ENCODE measurements at regions not wholly inside any gene's neighbourhood (a gene's known extent, or its start where the extent isn't known, plus 50 kb on each side); places are given as distances from the start of the nearest gene placed in this dataset.

DNA sequence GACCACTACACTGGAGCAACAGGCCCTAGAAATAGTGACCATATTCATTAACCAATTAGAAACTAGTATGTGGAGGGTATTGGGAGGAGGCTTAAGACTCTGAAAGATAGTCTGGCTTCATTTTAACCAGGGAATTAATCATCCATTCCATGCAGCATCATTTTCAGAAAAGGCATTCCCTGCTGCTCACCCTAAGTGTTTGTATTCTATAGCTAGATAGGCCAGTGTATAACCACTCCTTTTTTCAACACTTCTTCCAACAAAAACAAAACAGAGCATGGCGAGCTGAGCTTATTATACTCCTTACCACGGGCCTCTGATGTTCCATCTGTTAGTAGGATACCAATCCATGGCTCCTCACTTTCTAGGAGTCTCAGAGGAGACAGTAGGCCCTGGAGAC, 112.0 kb upstream of the PKDCC start:
- no peak for DNase-seq (ENCODE audit: extremely low read depth in 1 of 2, low read depth in 1 of 2)

DNA sequence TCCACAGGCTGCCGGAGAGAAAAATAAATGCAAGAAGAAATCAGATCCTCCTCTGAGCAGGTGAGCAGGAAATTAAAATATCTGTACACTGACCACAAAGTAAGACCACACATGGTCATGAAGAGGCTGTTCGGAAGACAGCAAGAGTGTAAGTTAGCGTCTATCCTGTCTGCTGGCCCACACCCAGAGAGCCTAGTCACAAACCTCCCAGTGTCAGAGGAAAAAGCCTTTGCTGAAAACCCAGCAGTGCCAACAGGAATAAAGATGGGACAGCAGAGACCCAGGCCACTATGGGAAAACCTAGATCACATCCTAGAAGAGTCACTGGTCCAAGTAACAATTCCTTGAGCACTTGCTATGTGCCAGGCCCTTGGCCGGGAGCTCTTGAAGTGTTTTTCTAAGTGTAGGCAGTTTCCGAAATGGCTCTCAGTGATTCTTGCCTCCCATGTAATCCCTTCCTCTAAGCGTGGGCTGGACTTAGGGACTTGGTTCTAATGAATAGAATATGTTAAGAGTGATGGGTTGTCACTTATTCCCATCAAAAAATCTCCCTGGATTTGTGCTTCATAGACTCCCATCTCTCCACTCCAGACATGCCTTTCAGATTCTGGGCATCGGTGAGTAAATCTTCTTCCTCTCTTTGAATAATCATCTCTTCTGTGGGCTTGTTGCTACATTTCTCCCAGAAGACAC, 110.9 kb upstream of the PKDCC start:
- no peak for DNase-seq (ENCODE audit: extremely low read depth in 1 of 2, low read depth in 1 of 2)

DNA sequence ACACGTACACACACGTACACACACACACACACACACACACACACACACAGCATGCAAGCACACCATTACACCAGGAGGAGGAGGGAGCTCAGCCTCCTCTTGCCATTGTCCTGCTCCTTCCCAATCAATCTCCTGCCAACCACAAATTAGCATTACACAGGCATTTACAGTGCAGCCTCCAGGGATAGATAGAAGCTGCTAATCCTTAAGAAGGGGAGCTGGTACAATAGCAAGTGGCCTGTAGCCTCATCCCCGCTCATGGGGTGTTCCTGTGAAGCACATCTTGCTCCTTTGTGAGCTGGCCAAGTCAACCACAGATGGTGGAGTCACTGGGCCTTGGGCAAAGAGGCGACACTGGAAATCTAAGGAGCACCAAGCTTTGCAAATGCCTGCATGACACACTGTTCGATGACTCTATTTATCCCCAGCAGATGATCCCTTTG, 110.3 kb upstream of the PKDCC start:
- DNase-seq (ENCODE audit: extremely low read depth in 1 of 2, low read depth in 1 of 2): no peak

DNA sequence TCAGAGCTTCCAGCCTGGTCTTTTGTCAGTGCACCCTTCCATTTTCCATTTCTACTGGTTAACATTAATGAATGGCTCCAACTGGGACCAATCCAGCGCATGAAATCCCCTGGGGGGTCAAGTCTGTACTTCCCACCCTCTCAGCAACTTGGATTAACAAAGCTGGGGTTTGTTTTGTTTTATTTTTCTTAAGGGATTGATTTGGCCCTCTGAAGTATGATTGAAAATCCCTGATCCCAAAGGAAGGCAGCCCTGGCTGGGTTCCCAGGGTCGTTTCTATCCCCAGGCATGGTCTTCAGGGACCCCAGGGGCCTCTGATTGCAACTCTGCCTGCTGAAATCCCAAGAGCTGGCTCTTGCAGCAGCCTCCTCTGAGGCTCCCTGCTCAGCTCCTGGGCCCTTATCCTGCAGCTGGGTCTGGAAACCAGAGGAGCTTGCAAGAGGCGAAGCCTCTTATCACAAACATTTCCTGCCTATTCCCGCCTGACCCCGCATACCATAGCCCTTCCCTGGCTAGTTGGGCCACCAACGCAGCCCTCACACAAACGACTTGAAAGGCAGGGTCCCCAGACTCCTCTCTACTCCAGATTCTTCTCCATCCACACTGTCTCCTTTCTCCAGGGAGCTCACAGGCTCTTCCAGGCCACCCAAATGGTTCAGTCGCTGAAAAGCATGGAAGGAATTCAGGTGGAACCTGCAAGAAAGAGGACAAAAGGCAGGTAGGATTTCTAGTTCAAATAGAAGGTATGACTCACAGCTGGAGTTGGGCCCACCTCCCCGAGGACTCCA, 109.7 kb upstream of the PKDCC start:
- no peak for DNase-seq (ENCODE audit: extremely low read depth in 1 of 2, low read depth in 1 of 2)

DNA sequence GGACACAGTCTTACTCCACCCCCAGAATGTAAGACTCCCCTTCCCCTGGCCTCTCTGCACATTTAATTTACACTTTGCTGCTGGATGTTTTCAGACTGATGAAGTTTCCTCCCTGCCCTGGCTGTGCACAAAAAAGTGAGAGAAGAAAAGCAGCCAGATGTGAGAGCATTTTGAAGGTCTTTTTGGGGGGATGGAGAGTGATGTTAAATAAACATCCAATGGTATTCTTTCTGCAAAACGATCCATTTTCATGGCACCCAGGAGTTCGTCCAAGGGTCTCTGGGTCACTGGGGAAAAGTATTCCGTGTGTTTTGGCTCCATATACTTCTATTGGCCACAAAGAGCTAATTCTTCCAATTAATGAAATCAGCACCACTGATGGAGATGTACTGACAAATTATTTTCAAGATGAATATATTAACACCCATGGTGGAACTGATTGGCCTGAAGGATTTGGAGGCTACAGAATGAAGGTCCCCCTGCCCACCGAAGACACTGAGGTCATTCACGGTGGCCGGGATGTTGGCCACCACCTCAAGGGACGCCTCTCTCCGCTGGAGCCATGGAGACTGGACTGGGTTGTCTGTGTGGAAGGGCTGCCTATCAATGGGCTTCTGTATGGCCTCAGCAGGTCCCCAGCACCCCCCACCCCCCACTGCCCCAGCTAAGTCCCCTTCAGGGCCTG, 107.6 kb upstream of the PKDCC start:
- no peak for DNase-seq (ENCODE audit: extremely low read depth in 1 of 2, low read depth in 1 of 2)

DNA sequence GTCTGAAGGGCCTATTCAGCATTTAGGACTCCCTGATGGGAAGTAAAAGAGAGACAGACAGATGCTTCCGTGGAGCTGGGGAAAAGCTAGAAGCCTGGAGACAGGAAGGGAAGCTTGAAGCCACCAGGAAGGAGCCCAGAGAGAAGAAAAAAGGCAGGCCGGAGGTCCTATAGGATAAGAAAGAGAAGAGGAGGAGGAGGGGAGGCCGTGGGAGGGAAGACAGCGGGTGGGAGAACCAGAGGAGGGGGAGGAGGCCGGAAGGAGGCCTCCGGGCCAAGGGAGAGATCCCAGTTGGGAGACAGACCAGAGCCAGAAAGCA, 107.1 kb upstream of the PKDCC start:
- no peak for DNase-seq (ENCODE audit: extremely low read depth in 1 of 2, low read depth in 1 of 2)

DNA sequence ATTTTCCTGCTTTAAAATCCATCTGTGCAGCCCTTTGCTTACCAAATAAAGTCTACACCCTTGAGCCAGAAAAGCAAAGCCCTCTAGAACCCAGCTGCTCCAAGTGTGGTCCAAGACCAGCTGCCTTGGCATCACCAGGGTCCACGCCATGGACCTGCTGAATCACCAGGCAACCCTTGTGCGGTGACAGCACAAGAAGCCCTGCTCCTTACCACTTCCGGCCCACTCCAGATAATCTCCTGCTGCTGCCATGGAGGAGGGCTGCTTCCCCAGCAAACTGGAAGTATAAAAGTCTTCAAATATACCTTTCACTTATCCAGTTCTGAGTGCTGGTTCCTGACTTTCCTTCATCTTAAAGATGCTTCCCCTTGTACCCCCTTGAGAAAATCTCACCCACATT, 106.0 kb upstream of the PKDCC start:
- DNase-seq (ENCODE audit: extremely low read depth in 1 of 2, low read depth in 1 of 2): no peak

DNA sequence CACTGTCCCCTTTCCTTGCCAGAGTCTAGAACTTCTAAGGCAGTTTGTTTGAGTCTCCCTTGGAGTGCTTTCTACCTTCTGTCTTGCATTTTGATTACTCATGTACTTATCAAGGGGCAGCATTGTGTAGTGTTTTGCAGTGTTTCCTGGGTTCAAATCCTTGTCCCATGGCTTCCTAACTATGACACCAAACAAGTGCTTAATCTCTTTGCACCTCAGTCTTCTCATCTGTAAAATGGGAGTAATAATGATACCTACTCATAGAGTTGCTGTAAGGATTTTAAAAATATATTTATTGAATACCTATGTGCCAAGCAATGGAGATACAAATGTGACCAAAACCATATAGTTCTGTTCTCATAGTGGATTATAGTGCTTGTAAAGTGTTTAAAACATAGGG, 105.5 kb upstream of the PKDCC start:
- DNase-seq (ENCODE audit: extremely low read depth in 1 of 2, low read depth in 1 of 2): no peak

DNA sequence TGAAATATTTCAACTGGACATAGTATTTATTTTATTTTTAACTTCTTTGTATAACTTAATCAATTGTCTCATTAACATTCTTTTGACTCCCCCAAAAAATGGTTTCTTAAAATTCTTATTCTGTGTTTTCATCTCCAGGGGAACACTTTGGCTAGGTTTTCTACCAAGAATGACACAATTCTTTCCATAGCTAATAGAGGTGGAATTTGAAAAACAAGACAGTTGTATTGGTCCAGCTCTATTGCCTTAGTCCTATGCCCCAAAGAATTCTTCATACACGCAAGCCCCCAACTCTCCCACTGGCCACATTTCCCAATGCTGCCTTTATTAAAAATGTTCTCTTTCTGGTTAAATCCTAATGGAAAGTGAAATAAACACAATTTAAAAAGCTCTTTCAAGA, 104.7 kb upstream of the PKDCC start:
- DNase-seq (ENCODE audit: extremely low read depth in 1 of 2, low read depth in 1 of 2): no peak

DNA sequence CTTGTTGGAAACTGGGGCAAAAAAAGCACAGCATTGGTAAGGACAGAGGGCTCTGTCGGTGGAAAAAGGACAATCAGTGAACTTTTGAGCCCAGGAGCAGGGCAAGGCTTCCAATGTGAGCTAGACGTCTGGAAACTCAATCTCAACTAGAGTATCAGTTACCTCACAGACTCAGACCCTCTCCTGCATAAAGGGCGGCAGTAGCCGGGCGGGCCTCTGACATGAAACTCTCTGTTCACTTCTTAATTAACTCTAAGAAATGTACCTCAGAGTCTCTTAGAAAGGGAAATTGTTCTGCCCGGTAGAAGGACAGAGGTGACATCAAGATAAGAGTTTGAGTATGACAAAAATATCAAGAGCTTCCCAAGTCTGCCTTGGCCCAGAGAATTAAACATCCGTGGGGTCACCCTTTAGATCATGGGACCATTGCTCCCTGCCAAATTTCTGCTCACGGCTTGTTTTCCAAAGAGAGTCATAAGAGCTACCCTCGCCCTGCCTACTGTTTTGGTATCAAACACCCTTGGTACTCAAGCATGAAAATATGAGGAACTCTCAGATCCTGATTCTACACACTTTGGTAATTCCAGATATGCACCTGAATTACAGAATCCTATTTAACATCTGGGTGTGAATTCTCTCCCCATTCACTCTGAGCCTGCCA, 103.5 kb upstream of the PKDCC start:
- no peak for DNase-seq (ENCODE audit: extremely low read depth in 1 of 2, low read depth in 1 of 2)

DNA sequence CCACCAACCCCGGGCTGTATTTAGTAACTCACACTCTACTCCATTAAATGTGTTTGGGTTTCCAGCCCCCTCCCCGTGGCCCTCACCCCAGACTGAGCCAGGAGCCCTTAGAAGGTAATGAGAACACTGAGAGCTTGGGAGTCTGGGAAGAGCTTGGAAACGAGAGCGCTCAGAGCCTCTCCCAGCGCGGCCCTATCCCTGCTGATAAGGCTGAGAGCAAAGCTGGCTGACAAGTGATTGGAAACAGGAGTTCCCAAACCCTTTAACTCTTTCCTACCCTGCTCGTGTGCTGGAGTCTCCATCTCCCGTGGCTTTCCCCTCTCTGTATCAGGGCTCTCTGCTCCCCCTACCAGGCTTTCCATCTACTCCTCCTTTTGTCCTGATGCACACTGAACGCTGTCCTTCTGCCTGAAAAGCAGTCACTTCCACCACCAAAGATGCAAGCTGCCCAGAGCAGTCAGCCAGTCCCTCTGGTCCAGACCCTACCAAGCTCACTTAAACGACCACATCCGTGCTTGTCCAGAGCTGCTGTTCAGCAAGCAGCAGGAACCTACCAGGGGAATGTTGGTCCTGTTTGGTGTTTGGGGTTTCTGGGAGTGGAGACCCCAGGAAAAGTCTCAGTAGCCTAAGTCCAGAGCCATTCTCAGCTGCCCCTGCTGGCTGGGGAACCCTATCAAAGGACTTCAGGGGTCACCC, 100.0 kb upstream of the PKDCC start:
- DNase-seq (ENCODE audit: extremely low read depth in 1 of 2, low read depth in 1 of 2): no peak

DNA sequence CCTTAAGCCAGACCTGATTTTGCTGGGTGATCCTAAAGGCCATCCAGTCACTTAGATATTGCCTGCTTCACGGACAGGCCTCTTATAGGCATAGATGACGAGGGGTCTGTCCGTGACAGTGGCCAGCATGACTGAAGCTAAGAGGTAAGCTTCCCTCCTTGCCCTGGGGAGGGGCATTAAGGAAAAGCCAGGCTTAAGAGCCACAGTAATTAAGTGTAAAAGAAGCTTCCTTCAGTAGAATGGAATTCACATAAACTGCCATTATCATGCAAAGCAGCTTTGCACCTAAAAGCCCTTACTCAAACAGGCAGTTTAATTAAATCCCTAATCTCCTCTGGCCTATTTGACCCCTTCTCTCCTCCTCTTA, 99.4 kb upstream of the PKDCC start:
- no peak for DNase-seq (ENCODE audit: extremely low read depth in 1 of 2, low read depth in 1 of 2)

DNA sequence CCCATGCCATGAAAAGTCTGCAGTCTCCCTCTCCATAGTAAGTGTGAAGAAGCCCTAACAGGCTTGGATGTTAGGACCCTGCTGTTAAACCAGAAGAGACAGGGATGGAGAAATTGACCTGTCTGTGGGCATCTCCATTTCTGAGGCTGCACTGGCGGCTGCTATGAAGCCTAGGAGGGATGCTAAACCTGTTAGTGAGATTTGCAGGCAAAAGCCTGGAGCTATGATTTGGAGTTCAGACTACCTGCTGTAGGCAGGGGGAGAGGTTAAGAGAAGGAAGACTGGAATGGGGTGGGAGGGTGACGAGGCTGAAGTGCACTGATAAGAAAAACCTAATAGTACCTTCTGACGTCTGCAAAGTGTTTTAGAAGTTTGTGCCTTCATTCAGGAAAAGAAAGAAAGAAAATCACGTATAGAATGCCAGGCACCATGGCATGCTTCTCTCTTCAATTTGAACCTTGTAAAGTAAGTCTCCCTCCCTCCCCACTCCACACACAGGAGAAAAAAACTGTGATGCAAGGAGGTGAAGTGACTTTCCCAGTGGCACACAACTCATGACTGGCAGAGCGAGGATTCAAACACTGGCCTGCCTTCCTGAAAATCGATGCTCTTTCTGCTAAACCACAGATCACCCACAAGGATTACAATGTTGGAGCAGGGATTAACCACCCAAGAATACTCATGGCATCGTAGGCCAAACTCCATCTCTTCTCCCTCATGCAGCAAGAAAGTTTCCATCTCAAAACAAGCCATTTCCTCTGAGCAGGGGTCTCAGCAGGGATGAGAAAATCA, 98.5 kb upstream of the PKDCC start:
- DNase-seq (ENCODE audit: extremely low read depth in 1 of 2, low read depth in 1 of 2): no peak

DNA sequence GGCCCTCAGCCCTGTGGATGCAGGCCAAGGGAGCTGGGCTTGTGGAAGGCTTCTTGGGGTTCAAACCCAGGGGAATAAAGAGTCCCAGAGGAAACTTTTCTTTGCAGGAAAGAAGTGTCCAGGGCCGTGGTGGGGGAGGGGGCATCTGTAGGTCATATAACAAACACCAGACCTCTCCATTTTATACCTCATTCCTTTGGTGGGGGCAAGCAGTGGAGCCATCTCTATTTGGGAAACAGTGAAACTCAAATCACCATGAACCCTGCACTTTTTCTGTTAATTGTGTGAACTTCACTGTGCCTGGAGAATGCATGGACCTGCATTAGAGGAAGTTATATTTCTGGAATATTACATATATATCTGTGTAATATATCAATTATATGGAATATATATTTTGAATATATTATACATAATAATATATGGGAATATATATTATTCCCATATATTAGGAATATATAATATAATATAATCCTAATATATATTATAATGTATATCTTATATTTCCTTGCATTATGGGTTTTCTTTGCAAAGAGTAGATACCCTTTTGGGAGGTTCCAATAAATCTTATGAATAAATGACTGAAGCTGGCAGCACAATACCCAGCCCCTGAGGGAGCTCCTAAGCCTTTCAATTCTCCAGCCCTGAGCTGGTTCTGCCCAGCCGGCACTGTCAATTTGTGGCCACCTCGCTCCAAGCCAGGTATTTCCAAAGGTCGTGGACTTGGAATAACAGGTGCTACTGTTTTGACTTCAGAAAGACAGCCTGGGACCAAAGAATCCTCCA, 97.7 kb upstream of the PKDCC start:
- DNase-seq (ENCODE audit: extremely low read depth in 1 of 2, low read depth in 1 of 2): no peak

DNA sequence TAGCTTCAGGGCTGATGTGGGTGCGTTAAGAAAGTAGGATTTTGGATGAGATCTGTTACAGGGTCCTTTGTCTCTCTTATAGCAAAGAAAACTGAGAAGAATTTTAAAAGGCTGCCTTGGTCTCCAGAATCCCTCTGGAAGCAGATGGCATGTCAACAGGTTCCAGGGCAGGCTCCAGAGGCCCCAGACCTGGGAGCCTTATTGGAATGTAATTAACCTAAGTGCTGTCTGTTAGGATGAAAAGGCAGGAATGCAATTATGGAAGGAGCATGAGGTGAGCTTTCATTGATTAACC, 97.2 kb upstream of the PKDCC start:
- no peak for DNase-seq (ENCODE audit: extremely low read depth in 1 of 2, low read depth in 1 of 2)

DNA sequence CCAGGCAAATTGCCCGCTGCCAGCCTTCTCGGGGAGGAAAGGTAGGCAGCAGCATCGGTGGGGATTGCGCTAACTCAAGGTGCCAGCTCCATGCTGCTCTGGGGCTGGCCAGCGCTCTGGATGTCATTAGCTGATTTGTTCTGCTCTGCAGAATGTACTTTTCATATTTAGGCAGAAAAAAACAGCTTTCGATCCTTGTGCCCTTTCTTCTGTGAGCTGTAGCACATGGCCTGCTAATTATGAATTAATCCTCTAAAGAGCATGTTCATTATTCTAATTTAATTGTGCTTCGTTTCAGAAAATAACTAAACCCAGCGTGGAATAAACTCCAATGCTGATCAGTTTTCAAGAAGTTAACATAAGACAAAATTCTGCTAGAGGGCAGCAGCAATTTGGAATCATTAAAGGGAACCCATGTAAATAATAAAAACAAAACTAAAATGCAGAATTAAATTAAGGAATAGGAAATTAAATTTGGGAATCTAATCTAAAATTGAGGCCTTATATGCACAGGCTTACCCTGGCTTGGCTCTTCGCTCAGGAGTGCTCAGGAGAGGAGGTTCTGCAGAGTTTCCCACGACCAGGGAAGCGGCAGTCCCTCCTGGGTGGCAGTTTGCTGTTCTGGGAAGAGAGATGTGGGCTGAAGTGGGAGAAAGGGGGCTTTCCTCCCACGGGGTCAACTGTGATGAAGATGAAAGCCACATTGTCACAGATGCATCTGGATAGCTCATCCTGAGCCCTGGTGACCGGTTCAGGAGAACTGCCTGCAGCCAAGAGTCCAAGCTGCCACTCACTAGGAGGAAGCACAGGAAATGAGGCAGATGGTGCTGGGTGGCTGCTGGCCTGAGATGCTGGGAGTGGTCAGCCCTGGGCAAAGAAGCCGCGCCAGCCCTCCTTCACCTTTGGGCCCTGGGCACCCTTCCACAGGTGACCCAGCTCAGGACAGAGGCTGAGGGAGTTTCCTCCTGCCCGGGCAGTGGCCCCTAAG, 93.2 kb upstream of the PKDCC start:
- no peak for DNase-seq (ENCODE audit: extremely low read depth in 1 of 2, low read depth in 1 of 2)

DNA sequence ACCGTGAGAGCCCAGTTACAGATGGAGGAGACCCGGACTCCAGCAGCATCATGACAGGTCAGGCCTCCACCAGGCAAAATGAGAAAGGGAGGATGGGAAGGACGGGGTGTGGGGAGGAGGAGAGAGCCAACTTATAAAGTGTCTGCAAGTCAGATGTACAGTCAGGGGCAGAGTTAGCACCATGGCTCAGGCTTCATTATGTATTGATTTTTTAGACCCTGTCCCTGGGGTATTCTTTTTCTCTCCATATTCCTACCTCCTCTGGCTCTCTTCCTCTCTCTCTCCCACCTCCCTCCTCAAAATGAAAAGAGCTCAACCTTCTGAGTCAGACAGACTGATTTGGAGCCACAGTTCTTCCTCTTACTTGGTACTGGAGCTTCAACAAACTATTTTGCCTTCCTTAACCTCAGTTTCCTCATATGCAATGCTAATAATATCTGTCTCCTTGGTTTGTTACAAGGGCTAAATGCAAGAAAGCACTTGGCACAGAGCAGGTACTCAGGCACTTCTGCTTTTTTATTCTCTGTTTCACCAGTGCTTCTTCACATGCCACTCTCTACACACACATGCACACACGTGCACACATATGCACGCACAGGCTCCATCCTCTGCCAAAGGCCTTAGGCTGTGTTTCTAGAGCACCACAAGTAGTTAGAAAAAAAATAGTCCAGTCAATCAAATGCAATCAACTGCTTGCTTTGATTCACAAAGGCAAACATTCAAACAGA, 92.3 kb upstream of the PKDCC start:
- DNase-seq (ENCODE audit: extremely low read depth in 1 of 2, low read depth in 1 of 2): no peak

DNA sequence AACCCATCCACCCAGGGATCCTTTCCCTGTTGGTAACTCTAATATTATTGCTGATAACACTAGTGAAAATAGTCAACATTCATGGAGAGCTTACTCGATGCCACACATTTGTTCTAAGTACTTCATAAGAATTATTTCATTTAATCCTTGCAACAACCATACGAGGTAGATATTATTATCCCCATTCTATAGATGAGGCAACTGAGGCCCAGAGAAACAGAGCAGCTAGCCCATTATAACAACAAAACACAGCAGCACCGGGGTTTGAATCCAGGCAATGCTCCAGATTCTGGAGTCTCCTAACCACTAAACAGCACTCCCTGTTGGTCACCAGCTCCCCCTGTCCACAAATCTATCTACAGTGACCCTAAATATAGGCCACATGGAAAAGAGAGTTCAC, 90.4 kb upstream of the PKDCC start:
- DNase-seq (ENCODE audit: extremely low read depth in 1 of 2, low read depth in 1 of 2): no peak
